ENCODE measurements at regions not wholly inside any gene's neighbourhood (a gene's known extent, or its start where the extent isn't known, plus 50 kb on each side); places are given as distances from the start of the nearest gene placed in this dataset.

GRCh38 chr3:39000008-39000450 lies 51.7 kb downstream of the SCN11A start:
- peak; percentile 92 for TF ChIP-seq CTCF (IDR thresholded peaks at IDR 0.05)
- no peaks in the 10 kb centered on the region for H3K36me3 Mint-ChIP-seq (ENCODE audit: low read depth)
- peaks cover 39% of the 10 kb centered on the region for H3K4me1 Mint-ChIP-seq (ENCODE audit: low read depth)
- H3K27ac Mint-ChIP-seq, result no peak overlapping the region
- H3K9me3 Mint-ChIP-seq, result no peaks in the 10 kb centered on the region
- peaks cover 3% of the 10 kb centered on the region for H3K27me3 Mint-ChIP-seq (ENCODE audit: insufficient read depth)
- no peak overlapping the region for H3K4me3 Mint-ChIP-seq
- DNase-seq, result peak; percentile 74

- Mint-ChIP-seq H3K36me3 (ENCODE audit: low read depth) (no peaks in the 10 kb centered on the region), H3K9me3 (no peaks in the 10 kb centered on the region), H3K27ac (0 out of 2 replicates have a peak overlapping the region, but pooled peaks have one; percentile 10), H3K27me3 (ENCODE audit: insufficient read depth) (0 out of 2 replicates have a peak, but pooled peaks cover 3% of the 10 kb centered on the region), H3K4me3 (no peak overlapping the region), H3K4me1 (ENCODE audit: low read depth) (peaks cover 55% of the 10 kb centered on the region)
- no peak for TF ChIP-seq CTCF (IDR thresholded peaks at IDR 0.05)
- peak; percentile 47 for DNase-seq
Observed at GRCh38 chr3:38998086-38998485, 53.7 kb downstream of the SCN11A start.

GRCh38 chr3:38996193-38996592 lies 55.6 kb downstream of the SCN11A start:
- H3K27me3 Mint-ChIP-seq (ENCODE audit: insufficient read depth), result no peaks in the 10 kb centered on the region
- TF ChIP-seq CTCF (IDR thresholded peaks at IDR 0.05), result no peak
- H3K4me3 Mint-ChIP-seq, result no peak overlapping the region

GRCh38 chr3:38994251-38994650 lies 57.5 kb downstream of the SCN11A start:
- no peaks in the 10 kb centered on the region for H3K27me3 Mint-ChIP-seq (ENCODE audit: insufficient read depth)
- DNase-seq, result no peak
- no peak for TF ChIP-seq CTCF (IDR thresholded peaks at IDR 0.05)
- peaks cover 85% of the 10 kb centered on the region for H3K4me1 Mint-ChIP-seq (ENCODE audit: low read depth)
- no peak overlapping the region for H3K4me3 Mint-ChIP-seq
- H3K27ac Mint-ChIP-seq, result no peak overlapping the region
- no peaks in the 10 kb centered on the region for H3K9me3 Mint-ChIP-seq
- H3K36me3 Mint-ChIP-seq (ENCODE audit: low read depth), result no peaks in the 10 kb centered on the region

More at GRCh38 chr3:38996193-38996592, 55.6 kb downstream of the SCN11A start:
- Mint-ChIP-seq H3K27ac (no peak overlapping the region), H3K36me3 (ENCODE audit: low read depth) (no peaks in the 10 kb centered on the region), H3K4me1 (ENCODE audit: low read depth) (peaks cover 72% of the 10 kb centered on the region), H3K9me3 (no peaks in the 10 kb centered on the region)
- DNase-seq, result peak; percentile 67

DNA sequence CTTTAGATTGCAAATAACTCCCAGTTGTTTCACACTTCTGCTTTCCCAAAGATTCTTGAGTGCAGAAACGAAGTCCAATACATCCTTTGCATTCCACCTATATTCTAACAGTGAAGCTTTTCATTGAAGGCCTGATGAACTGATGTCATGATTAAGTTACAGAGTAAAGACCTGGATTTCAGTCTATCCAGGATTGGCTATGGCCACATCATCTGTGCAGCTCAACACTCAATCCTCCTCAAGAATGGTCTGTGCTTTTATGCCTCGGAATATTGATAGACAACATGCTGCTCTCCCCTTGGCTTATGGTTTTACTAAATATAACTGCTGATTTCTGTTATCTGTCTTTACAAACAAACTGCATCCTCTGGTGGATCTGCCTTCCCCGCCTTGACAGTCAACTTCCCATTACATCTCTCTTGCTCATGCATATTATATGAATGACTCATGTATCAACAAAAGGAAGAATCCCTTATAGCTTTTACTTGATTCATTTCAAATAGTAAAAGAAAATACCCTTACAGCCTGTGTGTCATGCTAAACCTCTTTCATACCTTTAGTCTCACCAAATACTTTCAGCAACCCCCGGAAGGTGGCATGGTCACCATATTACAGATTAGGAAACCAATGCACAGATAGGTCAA lies 59.5 kb downstream of the SCN11A start:
- H3K27ac Mint-ChIP-seq, result peak overlapping the region; percentile 62
- no peaks in the 10 kb centered on the region for H3K27me3 Mint-ChIP-seq (ENCODE audit: insufficient read depth)

More for the DNA sequence above, 59.5 kb downstream of the SCN11A start:
- no peak for TF ChIP-seq CTCF (IDR thresholded peaks at IDR 0.05)
- peak; percentile 83 for DNase-seq
- Mint-ChIP-seq H3K36me3 (ENCODE audit: low read depth) (no peaks in the 10 kb centered on the region), H3K9me3 (no peaks in the 10 kb centered on the region), H3K4me1 (ENCODE audit: low read depth) (peaks cover 72% of the 10 kb centered on the region), H3K4me3 (peak overlapping the region; percentile 28; the same call in 1 of the 2 replicates)

Data from HFFc6 (cell line).